K562 (cell line): ENCODE measurements at regions not wholly inside any gene's neighbourhood (a gene's known extent, or its start where the extent isn't known, plus 50 kb on each side); places are given as distances from the start of the nearest gene placed in this dataset.

ENCODE experiments used
- ATAC-seq: fragments of 200-7000 bp; cut with Tn5 transposase; 3 replicates; pipeline ENCODE4 v1.9.1; 2020; ENCODE audit warnings: moderate library complexity
- BruUV-seq: library from RNA; stranded (reverse); fragments of 400-500 nt; replicated peaks from 2 replicates; lab custom pipeline; 2021; lab: Mats Ljungman, UMichigan
- CTCF ChIA-PET: fragments of 300-600 bp; formaldehyde crosslinking; extraction: SDS; loops from one replicate; lab custom pipeline; 2021; ENCODE audit warnings: low intra/inter-chr PET ratio; lab: Yijun Ruan, JAX
- POLR2A ChIA-PET: fragments of 300-600, 350-650 bp; sonication (Branson Sonifier 250); formaldehyde crosslinking; extraction: SDS; loops from one replicate; lab custom pipeline; 2021; ENCODE audit warnings: antibody characterized with exemption, inconsistent platforms; lab: Yijun Ruan, JAX
- DNase-seq, 4 experiments: peaks; one replicate each; pipeline versions ENCODE4 v3.0.0 to v3.0.0-alpha.2; 2011 to 2018; ENCODE audit warnings: low spot score in 3 of 4, mixed read lengths in 3 of 4; ENCODE audit errors: extremely low read depth in 1 of 4
- FAIRE-seq: peaks from 2 replicates; lab custom pipeline; 2011; peaks lifted over from hg19 to GRCh38; lab: Jason Lieb, UNC
- H2AFZ ChIP-seq: 2 replicates; pipeline ENCODE4 v1.6.0; 2011; ENCODE audit warnings: low read depth, low read length, control low read depth, inconsistent platforms
- H3K27ac ChIP-seq: fragments of 200-600 bp; 3 replicates; pipeline ENCODE4 v1.8.0; 2011; ENCODE audit warnings: low read depth, mild to moderate bottlenecking, control low read depth, inconsistent platforms, low read length, moderate library complexity, mixed read lengths; ENCODE audit errors: extremely low read depth
- H3K27me3 ChIP-seq, 2 experiments: fragments of 300-600 bp in 1 of 2; 2 replicates in 1 of 2; 3 replicates in 1 of 2; pipeline versions ENCODE4 v1.6.0 to v1.8.0; 2011; ENCODE audit warnings: inconsistent platforms in 2 of 2, low read length in 2 of 2, mild to moderate bottlenecking in 1 of 2, mixed read lengths in 1 of 2, moderate library complexity in 1 of 2; ENCODE audit not compliant: control insufficient read depth in 2 of 2, insufficient read depth in 2 of 2
- H3K36me3 ChIP-seq: fragments of 300-600 bp; 3 replicates; pipeline ENCODE4 v1.8.0; 2011; ENCODE audit warnings: mild to moderate bottlenecking, low read length, inconsistent platforms; ENCODE audit not compliant: control insufficient read depth, insufficient read depth
- H3K4me1 ChIP-seq, 2 experiments: fragments of 200-600 bp in 1 of 2; replicated peaks in 1 of 2; 2 replicates in 1 of 2; 3 replicates in 1 of 2; pipeline versions ENCODE4 v1.5.1 to v1.8.0; 2011; ENCODE audit warnings: inconsistent platforms in 2 of 2, low read length in 2 of 2, mild to moderate bottlenecking in 1 of 2, mixed read lengths in 1 of 2, moderate library complexity in 1 of 2; ENCODE audit not compliant: control insufficient read depth in 2 of 2, insufficient read depth in 2 of 2
- H3K4me2 ChIP-seq: 2 replicates; pipeline ENCODE4 v1.6.1; 2011; ENCODE audit warnings: low read length, control low read depth, inconsistent platforms, mixed read lengths; ENCODE audit not compliant: insufficient read depth
- H3K4me3 ChIP-seq: fragments of 200-600 bp; sonication (generic), shearing (Covaris generic); 2 replicates; pipeline ENCODE4 v1.5.1; 2016; ENCODE audit warnings: control low read depth, inconsistent platforms
- H3K79me2 ChIP-seq: fragments of 200-600 bp; 3 replicates; pipeline ENCODE4 v1.8.0; 2011; ENCODE audit warnings: low read length, inconsistent platforms; ENCODE audit not compliant: control insufficient read depth, insufficient read depth
- H3K9ac ChIP-seq, 2 experiments: 2 replicates each; pipeline versions ENCODE4 v1.6.0 to v1.6.1; 2011; ENCODE audit warnings: low read depth in 2 of 2, low read length in 2 of 2, control low read depth in 1 of 2, inconsistent platforms in 1 of 2, mild to moderate bottlenecking in 1 of 2, mixed read lengths in 1 of 2; ENCODE audit not compliant: insufficient read depth in 1 of 2
- H3K9me1 ChIP-seq: one replicate; pipeline ENCODE4 v1.6.0; 2011; ENCODE audit warnings: inconsistent platforms, mild to moderate bottlenecking, low read length, moderate library complexity; ENCODE audit not compliant: control insufficient read depth, insufficient read depth
- H3K9me3 ChIP-seq: replicated peaks from 2 replicates; pipeline ENCODE4 v1.5.1; 2011; ENCODE audit warnings: low read depth, low read length, inconsistent platforms; ENCODE audit not compliant: control insufficient read depth, insufficient read depth
- H4K20me1 ChIP-seq: replicated peaks from 2 replicates; pipeline ENCODE4 v1.6.1; 2011; ENCODE audit warnings: low read length, inconsistent platforms, mixed read lengths; ENCODE audit not compliant: control insufficient read depth, insufficient read depth
- CBFA2T2 ChIP-seq: fragments of 450-650 bp; conservative IDR thresholded peaks from 2 replicates; pipeline ENCODE4 v1.6.1; 2017; ENCODE audit warnings: mild to moderate bottlenecking
- CGGBP1 ChIP-seq: fragments of 250-450 bp; sonication (Bioruptor Pico); IDR thresholded peaks from 2 replicates; pipeline ENCODE4 v1.9.0; 2021; ENCODE audit warnings: mild to moderate bottlenecking
- HEY1 ChIP-seq: fragments of 250-450 bp; sonication (Bioruptor Pico); IDR thresholded peaks from 2 replicates; pipeline ENCODE4 v1.5.0; 2020; ENCODE audit warnings: mild to moderate bottlenecking, moderate library complexity, borderline replicate concordance
- MTA2 ChIP-seq: fragments of 450-650 bp; IDR thresholded peaks from 2 replicates; pipeline ENCODE4 v1.6.1; 2016; ENCODE audit warnings: low read depth
- SETDB1 ChIP-seq: IDR thresholded peaks from one replicate; pipeline ENCODE4 v1.6.1; 2012; ENCODE audit warnings: low read length, control low read depth, inconsistent platforms
- TBP ChIP-seq: optimal IDR thresholded peaks from 2 replicates; pipeline ENCODE3; 2011; ENCODE audit warnings: low read depth, low read length, improper control_type of control experiment
- TFE3 ChIP-seq: fragments of 450-650 bp; formaldehyde crosslinking; IDR thresholded peaks from 2 replicates; pipeline ENCODE4 v1.4.0; 2020; ENCODE audit warnings: mild to moderate bottlenecking, mixed read lengths
- ZBED1 ChIP-seq: IDR thresholded peaks from 2 replicates; pipeline ENCODE4 v1.6.1; 2014
- ZNF121 ChIP-seq: sonication (generic); formaldehyde crosslinking; conservative IDR thresholded peaks from 2 replicates; pipeline ENCODE4 v1.8.0; 2022; ENCODE audit warnings: missing genetic modification reagents
- ZNF124 ChIP-seq: sonication (generic); formaldehyde crosslinking; IDR thresholded peaks from 2 replicates; pipeline ENCODE4 v1.8.1; 2022; ENCODE audit warnings: missing genetic modification reagents
- ZNF174 ChIP-seq: fragments of 250-450 bp; sonication (Bioruptor Pico); IDR thresholded peaks from 2 replicates; pipeline ENCODE4 v1.4.0; 2020; ENCODE audit warnings: mild to moderate bottlenecking
- ZSCAN29 ChIP-seq: fragments of 450-650 bp; IDR thresholded peaks from 2 replicates; pipeline ENCODE4 v1.6.1; 2017
- WGBS: fragments of 100-300 bp; shearing (Covaris generic); methylation state at CpG from one replicate; pipeline ENCODE4 v1.1.6; 2016; ENCODE audit warnings: low coverage, mixed read lengths; ENCODE audit not compliant: insufficient coverage; ENCODE audit errors: missing lambda C conversion rate; 5-methylcytosine and 5-hydroxymethylcytosine counted together
- in situ Hi-C: fragments of 300-500 bp; cut with MboI; formaldehyde crosslinking; loops from 4 replicates; pipeline ENCODE4 v1.15.0; 2018; ENCODE audit warnings: inconsistent platforms, mixed read lengths
- intact Hi-C: fragments of 100-400 bp; cut with micrococcal nuclease; formaldehyde crosslinking; loops from 2 replicates; pipeline ENCODE4 v1.14.2; 2022
- TF ChIP-seq, protein P1 (sequence below): fragments of 250-450 bp; sonication (Bioruptor Pico); IDR thresholded peaks from 2 replicates; pipeline ENCODE4 v1.8.0; 2021; ENCODE audit warnings: mild to moderate bottlenecking, moderate library complexity

DNA sequence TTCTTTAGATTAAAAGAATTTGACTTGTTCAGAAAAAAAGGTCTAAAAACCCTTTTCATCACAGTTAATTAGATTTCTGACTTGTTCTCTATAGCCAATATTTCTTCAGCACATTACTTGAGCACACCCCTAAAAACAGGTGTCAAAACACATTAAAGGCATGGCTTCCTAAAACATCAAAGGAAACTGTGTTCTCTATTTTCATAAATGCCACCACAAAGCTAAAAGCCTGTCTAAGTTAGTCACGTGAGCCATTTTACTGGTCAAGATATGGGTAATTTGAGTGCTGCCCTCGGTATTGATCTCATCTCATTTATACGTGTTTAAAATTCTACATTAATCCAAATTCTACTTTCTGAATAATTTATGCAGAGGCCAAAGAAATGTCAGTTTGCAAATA, 580.5 kb downstream of the HAO1 start:
- Histone ChIP-seq H3K4me2 (no peak overlapping the region), H3K9ac (no peak overlapping the region), H3K9me3 (no peaks in the 10 kb centered on the region), H3K4me3 (no peak overlapping the region), H3K27me3 (no peaks in the 10 kb centered on the region), H3K27ac (no peak overlapping the region), H3K36me3 (no peaks in the 10 kb centered on the region), H2AFZ (no peak overlapping the region), H3K9me1 (no peaks in the 10 kb centered on the region), H4K20me1 (no peaks in the 10 kb centered on the region), H3K4me1 (no peaks in the 10 kb centered on the region), H3K79me2 (no peaks in the 10 kb centered on the region)
- no TSS peak for BruUV-seq
- in situ Hi-C loops = no loop called here
- CTCF ChIA-PET = no interaction called here
- intact Hi-C loops = no loop called here
- FAIRE-seq = no peak
- ATAC-seq = no peak
- 4% methylated on average over 3 of the region's 3 CpGs for WGBS
- TF ChIP-seq TFE3 (peak; percentile 27; the same call in 1 of the 2 replicates), CGGBP1 (CRISPR knock-in tag) (no peak)
- no peak for DNase-seq
- POLR2A ChIA-PET = no interaction called here

DNA sequence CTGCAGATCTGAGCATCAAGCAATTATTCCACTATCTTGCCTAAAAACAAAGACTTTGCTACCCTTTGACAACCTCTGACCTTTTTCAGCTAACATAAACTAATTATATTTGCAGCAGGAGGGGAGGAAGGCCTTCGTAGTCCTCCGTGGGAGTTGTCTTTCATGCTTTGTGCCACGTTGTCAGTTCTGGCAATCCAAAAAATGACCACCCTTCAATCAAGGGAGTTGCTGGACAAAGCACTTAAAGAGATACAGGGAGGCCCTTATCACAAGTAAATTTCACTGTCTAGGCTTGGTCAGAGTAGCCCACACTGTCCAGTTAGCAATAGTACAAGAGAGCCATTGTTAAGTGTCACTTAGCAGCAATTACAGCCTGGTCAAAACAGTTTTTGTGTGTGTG, 578.9 kb downstream of the HAO1 start:
- Histone ChIP-seq H3K4me3 (no peak overlapping the region), H3K27me3 (no peaks in the 10 kb centered on the region), H3K9ac (no peak overlapping the region), H3K9me3 (no peaks in the 10 kb centered on the region), H3K9me1 (no peaks in the 10 kb centered on the region), H3K4me1 (no peaks in the 10 kb centered on the region), H3K36me3 (no peaks in the 10 kb centered on the region), H3K4me2 (no peak overlapping the region), H3K27ac (no peak overlapping the region), H3K79me2 (no peaks in the 10 kb centered on the region), H4K20me1 (no peaks in the 10 kb centered on the region), H2AFZ (no peak overlapping the region)
- no peak for DNase-seq
- in situ Hi-C loops = no loop called here
- ChIA-PET POLR2A (no interaction called here), CTCF (no interaction called here)
- FAIRE-seq = no peak
- no peak for ATAC-seq
- intact Hi-C loops = no loop called here
- no peak for TF ChIP-seq ZNF174 (CRISPR knock-in tag)
- TF ChIP-seq ZNF121 (CRISPR knock-in tag) = no peak
- TF ChIP-seq ZBED1 = no peak
- TF ChIP-seq, protein P1, sequence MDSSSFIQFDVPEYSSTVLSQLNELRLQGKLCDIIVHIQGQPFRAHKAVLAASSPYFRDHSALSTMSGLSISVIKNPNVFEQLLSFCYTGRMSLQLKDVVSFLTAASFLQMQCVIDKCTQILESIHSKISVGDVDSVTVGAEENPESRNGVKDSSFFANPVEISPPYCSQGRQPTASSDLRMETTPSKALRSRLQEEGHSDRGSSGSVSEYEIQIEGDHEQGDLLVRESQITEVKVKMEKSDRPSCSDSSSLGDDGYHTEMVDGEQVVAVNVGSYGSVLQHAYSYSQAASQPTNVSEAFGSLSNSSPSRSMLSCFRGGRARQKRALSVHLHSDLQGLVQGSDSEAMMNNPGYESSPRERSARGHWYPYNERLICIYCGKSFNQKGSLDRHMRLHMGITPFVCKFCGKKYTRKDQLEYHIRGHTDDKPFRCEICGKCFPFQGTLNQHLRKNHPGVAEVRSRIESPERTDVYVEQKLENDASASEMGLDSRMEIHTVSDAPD (CRISPR knock-in tag) = no peak
- TF ChIP-seq HEY1 (CRISPR knock-in tag) = no peak
- no peak for TF ChIP-seq TBP
- no peak for TF ChIP-seq ZNF124 (CRISPR knock-in tag)
- no peak for TF ChIP-seq MTA2
- no peak for TF ChIP-seq SETDB1
- no peak for TF ChIP-seq ZSCAN29
- TF ChIP-seq CBFA2T2 = no peak
- no TSS peak for BruUV-seq
- 0% methylated on average over 2 of the region's 3 CpGs for WGBS
